GM21423 (cell line): ENCODE measurements at regions not wholly inside any gene's neighbourhood (a gene's known extent, or its start where the extent isn't known, plus 50 kb on each side); places are given as distances from the start of the nearest gene placed in this dataset.
"Not testable (repeated sequence)": the region's sequence is repeated elsewhere in the genome, so short reads cannot be mapped to it uniquely, and the experiment has no call there.

ENCODE experiments used
- ATAC-seq: cut with Tn5 transposase; IDR thresholded peaks from one replicate; pipeline ENCODE4 v1.9.1; 2021; ENCODE audit warnings: mild to moderate bottlenecking, moderate library complexity; ENCODE audit not compliant: unreplicated experiment

DNA sequence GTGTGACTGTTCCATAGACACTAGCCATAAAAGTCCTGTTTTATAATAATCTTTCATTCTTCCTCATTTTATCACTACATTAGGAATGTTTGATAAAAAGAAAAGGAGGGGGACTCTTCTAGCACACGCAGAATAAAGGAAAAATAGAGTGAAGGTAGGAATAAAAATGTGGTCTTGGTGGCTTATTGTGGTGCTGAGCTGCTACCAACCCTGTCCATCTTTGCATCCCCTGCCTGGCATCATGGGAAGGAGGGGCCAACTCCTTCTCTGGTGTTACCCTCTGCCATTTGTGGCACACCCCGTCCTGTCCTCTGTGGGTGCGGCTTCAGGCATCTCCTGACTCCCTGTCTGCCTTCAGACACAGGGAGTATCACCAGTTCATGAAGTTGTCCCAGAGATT, 104.9 kb upstream of the ZNF536 start:
- ATAC-seq, result no peak

GRCh38 chr19:30268601-30269000, 103.6 kb upstream of the ZNF536 start:
- no peak for ATAC-seq

GRCh38 chr19:30269638-30270037, 102.5 kb upstream of the ZNF536 start:
- no peak for ATAC-seq

GRCh38 chr19:30271816-30272215, 100.4 kb upstream of the ZNF536 start:
- no peak for ATAC-seq

DNA sequence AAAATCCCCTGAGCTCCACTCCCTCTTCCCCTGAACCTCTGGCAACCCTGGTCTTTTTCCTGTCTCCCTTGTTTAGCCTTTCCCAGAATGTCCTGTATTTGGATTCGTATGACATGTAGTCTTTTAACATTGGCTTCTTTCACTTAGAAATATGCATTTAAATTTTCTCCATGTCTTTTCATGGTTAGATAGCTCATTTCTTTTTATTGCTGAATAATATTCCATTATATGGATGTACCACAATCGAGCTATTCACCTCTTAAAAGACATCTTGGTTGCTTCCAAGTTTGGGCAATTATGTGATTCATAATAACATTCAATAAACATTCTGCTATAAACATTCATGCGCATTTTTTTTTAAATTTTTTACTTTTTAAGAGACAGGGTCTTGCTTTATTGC, 99.6 kb upstream of the ZNF536 start:
- ATAC-seq, result no peak

DNA sequence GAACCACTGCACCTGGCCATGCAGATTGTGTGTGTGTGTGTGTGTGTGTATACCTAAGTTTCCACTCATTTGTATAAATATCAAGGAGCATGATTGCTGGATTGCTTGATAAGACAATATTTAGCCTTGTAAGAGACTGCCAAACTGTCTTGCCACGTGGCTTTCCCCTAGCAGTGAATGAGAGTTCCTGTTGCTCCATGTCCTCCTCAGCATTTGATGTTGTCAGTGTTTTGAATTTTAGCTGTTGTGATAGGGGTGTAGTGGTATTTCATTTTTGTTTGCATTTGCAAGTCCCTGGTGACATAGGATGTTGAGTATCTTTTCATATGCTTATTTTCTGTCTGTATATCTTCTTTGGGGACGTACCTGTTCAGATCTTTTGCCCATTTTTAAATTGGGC, 99.0 kb upstream of the ZNF536 start:
- ATAC-seq, result no peak

GRCh38 chr19:30274987-30275386, 97.2 kb upstream of the ZNF536 start:
- no peak for ATAC-seq

DNA sequence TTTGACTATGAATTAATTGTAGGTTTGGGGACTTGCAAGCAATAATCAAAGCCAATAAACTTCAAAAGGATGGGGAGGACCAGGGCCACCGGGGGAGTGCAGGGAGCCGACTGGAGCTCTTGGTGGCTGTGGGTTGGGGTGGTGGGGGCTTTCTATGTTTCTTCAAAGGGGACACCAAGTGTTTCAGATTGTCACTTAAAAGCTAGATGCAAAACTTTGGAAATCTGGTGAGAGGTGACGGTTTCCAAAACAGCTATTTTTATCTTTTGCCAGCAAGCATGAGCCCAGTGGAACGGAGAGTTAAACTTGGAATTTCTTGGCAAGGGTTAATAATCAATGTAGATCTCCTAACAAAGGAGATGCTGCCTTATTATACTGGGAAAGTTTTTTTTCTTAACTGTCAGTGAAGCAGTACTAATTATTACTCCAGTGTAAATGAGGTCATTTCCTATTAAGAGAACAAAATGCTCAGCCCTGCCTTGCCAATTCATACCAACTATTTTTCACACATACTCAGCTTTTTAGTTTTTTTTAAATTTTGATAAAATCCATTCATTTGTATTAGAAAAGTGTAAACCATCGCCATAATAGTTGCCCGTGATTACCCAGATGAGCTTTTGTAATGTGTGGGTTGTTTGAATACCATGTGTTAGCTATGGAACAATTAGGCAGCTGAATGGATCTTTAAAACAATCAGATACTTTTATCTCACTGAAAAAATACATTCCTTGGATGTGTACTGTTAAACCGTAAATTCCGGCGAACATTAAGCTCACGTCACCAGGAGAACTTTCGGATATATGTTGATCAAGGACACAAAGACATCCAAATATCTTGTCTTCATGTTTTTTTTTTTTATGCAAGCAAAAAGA, 95.9 kb upstream of the ZNF536 start:
- ATAC-seq, result no peak

GRCh38 chr19:30276883-30277280, 95.3 kb upstream of the ZNF536 start:
- ATAC-seq, result no peak

- ATAC-seq, result no peak
These were observed 94.0 kb upstream of the ZNF536 start for GRCh38 chr19:30277941-30278881.

DNA sequence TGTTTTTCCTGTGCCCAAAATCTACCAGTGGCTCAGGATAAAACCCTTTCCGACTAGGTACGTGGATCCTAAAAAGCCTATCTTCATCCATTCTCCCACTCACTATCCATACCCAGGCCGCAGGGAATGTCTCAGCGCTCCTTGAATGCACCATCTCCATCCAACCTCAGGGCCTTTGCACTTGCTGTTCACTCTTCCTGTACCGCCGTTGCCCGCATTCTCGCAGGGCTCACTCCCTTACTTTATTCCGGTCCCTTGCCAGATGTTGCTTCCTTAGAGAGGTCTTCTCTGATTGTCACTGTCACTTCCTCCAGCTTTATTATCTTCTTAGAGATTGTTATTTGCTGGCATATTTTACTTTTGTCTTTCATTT, 93.3 kb upstream of the ZNF536 start:
- no peak for ATAC-seq

GRCh38 chr19:30280018-30280417, 92.2 kb upstream of the ZNF536 start:
- no peak for ATAC-seq

GRCh38 chr19:30281906-30282305, 90.3 kb upstream of the ZNF536 start:
- ATAC-seq, result no peak

DNA sequence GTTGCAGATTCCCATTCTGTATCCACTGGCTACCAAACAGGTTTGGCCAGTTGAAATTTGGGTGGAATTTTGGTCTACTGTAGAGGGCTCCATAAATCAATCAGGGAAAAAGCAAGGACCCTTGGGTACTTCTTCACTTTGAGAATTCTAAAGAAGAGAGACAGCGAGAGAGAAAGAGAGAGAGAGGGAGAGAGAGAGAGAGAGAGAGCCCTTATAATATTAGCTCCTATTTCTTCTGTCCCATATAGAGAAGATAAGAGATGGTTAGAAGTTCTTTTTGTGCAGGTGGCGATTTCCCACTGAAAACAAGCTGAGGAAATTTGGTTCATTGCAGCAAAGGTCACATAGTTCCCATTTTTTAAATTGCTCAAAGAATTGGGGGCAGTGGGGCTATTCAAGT, 88.6 kb upstream of the ZNF536 start:
- no peak for ATAC-seq

DNA sequence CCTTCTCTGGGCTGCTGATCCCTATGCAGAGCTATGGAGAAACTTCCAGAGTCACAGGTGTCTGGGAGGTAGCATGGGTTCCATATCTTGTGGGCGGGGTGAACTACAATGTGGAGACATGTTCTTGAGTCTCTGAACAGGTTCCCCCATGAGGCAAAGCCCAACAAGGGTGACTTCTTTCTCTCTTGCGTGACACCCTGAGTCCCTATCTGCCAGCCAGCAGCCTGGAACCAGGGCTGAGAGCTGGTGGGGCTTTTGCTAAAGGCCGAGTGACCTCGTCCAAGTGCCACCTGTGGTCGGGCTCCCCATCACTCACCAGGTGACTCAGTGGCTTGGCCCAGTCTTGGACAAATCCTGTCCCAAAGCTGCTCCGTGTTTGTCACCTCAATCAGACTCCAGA, 88.0 kb upstream of the ZNF536 start:
- no peak for ATAC-seq

- ATAC-seq, result no peak
These were observed 87.3 kb upstream of the ZNF536 start for GRCh38 chr19:30284885-30285284.

GRCh38 chr19:30286378-30286777, 85.8 kb upstream of the ZNF536 start:
- ATAC-seq, result no peak

DNA sequence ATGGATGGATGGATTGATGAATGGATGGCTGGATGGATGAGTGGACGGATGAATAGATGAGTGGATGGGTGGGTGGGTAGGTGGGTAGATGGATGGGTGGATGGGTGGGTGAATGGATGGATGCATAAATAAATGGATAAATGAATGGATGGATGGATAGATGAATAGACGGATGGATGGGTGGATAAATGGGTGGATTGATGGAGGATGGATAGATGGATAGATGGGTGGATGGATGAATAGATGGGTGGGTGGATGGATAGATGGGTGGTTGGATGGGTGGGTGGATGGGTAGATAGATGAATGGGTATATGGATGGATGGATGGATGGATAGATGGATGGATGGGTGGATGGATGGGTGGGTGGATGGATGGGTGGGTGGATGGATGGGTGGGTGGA, 84.9 kb upstream of the ZNF536 start:
- no peak for ATAC-seq

GRCh38 chr19:30287973-30288372, 84.2 kb upstream of the ZNF536 start:
- no peak for ATAC-seq

DNA sequence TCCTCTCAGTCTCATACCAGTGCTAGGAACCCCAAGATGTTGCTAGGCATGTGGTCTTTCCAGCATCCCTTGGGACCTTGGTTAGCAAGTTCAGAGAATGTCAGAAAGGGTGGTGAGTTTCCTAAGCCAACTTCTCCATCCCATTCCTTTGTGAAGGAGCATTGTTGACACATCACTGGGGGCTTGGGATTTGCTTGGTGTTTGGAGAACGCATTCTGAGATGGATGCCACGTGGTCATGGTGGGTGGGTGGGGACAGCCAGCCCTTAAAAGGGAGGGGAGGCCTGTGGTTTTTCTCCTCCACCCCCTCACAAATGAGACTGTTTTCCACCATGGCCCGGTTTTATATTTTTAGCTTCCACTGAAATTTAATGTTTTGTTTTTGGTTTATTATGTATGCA, 83.3 kb upstream of the ZNF536 start:
- ATAC-seq, result no peak

- ATAC-seq, result no peak
These were observed 82.8 kb upstream of the ZNF536 start for GRCh38 chr19:30289336-30289735.

DNA sequence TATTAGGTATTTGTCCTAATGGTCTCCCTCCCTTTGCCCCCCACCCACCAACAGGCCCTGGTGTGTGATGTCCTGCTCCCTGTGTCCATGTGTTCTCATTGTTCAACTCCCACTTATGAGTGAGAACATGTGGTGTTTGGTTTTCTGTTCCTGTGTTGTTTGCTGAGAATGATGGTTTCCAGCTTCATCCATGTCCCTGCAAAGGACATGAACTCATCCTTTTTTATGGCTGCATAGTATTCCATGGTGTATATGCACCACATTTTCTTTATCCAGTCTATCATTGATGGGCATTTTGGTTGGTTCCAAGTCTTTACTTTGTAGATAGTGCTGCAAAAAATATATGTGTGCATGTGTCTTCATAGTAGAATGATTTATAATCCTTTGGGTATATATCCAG, 81.4 kb upstream of the ZNF536 start:
- not testable (repeated sequence) for ATAC-seq
